ENCODE measurements at regions not wholly inside any gene's neighbourhood (a gene's known extent, or its start where the extent isn't known, plus 50 kb on each side); places are given as distances from the start of the nearest gene placed in this dataset.

DNA sequence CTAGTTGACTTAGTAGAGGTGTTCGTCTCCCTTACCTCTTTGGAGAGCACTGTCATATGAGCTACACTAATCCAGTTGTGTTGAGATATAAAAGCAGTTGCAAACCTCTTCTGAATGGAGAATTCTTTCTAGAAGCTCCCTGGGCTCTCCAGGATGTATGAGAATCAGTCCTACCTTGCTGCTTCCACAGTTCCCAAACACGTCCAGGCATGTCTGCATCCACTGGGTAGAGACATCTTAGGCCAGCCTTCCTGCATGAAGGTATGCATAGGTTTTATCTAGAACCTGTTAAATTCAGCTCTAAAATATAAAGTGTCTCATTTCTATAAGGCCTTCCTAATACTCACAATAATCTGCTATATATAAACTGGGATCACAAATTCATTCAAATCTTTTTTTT is 297.7 kb downstream of the CDC5L start:
- Histone ChIP-seq H3K36me3 (ENCODE audit: control insufficient read depth, insufficient read depth, low read length) (no peaks in the 10 kb centered on the region), H3K4me3 (ENCODE audit: low read depth, low read length) (no peak overlapping the region), H3K9me3 (no peaks in the 10 kb centered on the region), H3K4me1 (no peaks in the 10 kb centered on the region), H3K27me3 (replicated peaks; ENCODE audit: control insufficient read depth, insufficient read depth, low read length) (no peaks in the 10 kb centered on the region)
- BruUV-seq (replicated peaks): no TSS peak
- intact Hi-C loops (cut with micrococcal nuclease; ENCODE audit: unreplicated experiment): no loop called here
- Mint-ChIP-seq H3K36me3 (ENCODE audit: insufficient read depth, unreplicated experiment) (no peaks in the 10 kb centered on the region), H3K4me1 (ENCODE audit: low read depth, unreplicated experiment) (no peaks in the 10 kb centered on the region), H3K27ac (ENCODE audit: unreplicated experiment) (no peak overlapping the region), H3K27me3 (ENCODE audit: insufficient read depth, unreplicated experiment) (peaks cover 34% of the 10 kb centered on the region), H3K9me3 (ENCODE audit: unreplicated experiment) (peaks cover 19% of the 10 kb centered on the region), H3K4me3 (ENCODE audit: unreplicated experiment) (no peak overlapping the region)
- TF ChIP-seq, protein P1, sequence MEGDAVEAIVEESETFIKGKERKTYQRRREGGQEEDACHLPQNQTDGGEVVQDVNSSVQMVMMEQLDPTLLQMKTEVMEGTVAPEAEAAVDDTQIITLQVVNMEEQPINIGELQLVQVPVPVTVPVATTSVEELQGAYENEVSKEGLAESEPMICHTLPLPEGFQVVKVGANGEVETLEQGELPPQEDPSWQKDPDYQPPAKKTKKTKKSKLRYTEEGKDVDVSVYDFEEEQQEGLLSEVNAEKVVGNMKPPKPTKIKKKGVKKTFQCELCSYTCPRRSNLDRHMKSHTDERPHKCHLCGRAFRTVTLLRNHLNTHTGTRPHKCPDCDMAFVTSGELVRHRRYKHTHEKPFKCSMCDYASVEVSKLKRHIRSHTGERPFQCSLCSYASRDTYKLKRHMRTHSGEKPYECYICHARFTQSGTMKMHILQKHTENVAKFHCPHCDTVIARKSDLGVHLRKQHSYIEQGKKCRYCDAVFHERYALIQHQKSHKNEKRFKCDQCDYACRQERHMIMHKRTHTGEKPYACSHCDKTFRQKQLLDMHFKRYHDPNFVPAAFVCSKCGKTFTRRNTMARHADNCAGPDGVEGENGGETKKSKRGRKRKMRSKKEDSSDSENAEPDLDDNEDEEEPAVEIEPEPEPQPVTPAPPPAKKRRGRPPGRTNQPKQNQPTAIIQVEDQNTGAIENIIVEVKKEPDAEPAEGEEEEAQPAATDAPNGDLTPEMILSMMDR (IDR thresholded peaks at IDR 0.05; ENCODE audit: insufficient read depth in 1 of 2, low read depth in 1 of 2, low read length in 1 of 2, severe bottlenecking in 1 of 2, unreplicated experiment in 1 of 2): no peak
- POLR2A ChIA-PET: no interaction called here
- DNase-seq: no peak
- CTCF ChIA-PET: no interaction called here

DNA sequence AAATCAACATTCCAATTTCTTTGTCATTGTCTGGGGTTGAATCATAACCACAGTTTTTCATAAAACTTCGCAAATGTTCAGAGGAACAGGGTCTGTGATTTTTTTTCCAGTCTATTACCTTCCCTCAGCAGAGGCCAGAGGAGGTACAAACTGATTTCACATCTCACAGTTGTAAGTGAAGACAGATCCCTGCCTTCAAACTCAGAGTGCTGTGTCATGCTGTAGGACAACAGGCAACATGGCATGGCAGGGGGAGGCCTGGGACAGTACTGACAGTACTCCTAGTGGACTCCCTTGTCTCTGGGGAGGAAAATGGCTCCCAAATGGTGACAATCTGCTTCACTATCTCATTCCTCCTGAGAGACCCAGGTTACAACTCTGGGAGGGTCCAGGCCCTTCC is 308.6 kb downstream of the CDC5L start:
- Histone ChIP-seq H3K36me3 (ENCODE audit: control insufficient read depth, insufficient read depth, low read length) (no peaks in the 10 kb centered on the region), H3K4me1 (no peaks in the 10 kb centered on the region), H3K9me3 (no peaks in the 10 kb centered on the region), H3K4me3 (ENCODE audit: low read depth, low read length) (no peak overlapping the region), H3K27me3 (replicated peaks; ENCODE audit: control insufficient read depth, insufficient read depth, low read length) (no peaks in the 10 kb centered on the region)
- DNase-seq: no peak
- TF ChIP-seq, protein P1 (IDR thresholded peaks at IDR 0.05; ENCODE audit: insufficient read depth in 1 of 2, low read depth in 1 of 2, low read length in 1 of 2, severe bottlenecking in 1 of 2, unreplicated experiment in 1 of 2): no peak
- no peak overlapping the region for H3K4me3 Mint-ChIP-seq (ENCODE audit: unreplicated experiment)
- no peak overlapping the region for H3K27ac Mint-ChIP-seq (ENCODE audit: unreplicated experiment)
- intact Hi-C loops (cut with micrococcal nuclease; ENCODE audit: unreplicated experiment): no loop called here
- ChIA-PET CTCF (no interaction called here), POLR2A (no interaction called here)
- H3K27me3 Mint-ChIP-seq (ENCODE audit: insufficient read depth, unreplicated experiment): peaks cover 2% of the 10 kb centered on the region
- no peaks in the 10 kb centered on the region for H3K36me3 Mint-ChIP-seq (ENCODE audit: insufficient read depth, unreplicated experiment)
- BruUV-seq (replicated peaks): no TSS peak
- no peaks in the 10 kb centered on the region for H3K4me1 Mint-ChIP-seq (ENCODE audit: low read depth, unreplicated experiment)
- H3K9me3 Mint-ChIP-seq (ENCODE audit: unreplicated experiment): no peaks in the 10 kb centered on the region

DNA sequence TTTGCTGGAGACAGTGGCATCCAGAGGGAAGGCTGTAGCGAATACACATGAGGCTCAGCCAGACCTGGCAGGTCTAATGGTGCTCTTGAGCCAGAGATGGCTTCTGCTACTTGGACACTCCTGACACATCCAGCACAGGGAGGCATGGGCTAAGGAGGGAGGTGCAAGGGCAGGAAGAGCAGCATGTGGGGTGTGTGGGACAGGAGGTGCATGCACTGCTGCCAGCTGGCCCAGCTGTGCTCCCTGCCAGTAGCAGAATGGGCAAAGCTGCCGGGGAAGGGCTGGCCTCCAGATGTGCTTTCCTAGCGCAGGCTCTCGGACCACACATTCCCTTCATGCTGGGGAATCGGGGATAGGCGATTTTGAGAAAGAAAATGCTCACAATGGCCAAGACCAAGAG is 309.2 kb downstream of the CDC5L start:
- H3K9me3 Mint-ChIP-seq (ENCODE audit: unreplicated experiment): no peaks in the 10 kb centered on the region
- Histone ChIP-seq H3K9me3 (no peaks in the 10 kb centered on the region), H3K4me3 (ENCODE audit: low read depth, low read length) (no peak overlapping the region), H3K36me3 (ENCODE audit: control insufficient read depth, insufficient read depth, low read length) (no peaks in the 10 kb centered on the region), H3K27me3 (replicated peaks; ENCODE audit: control insufficient read depth, insufficient read depth, low read length) (no peaks in the 10 kb centered on the region), H3K4me1 (no peaks in the 10 kb centered on the region)
- H3K27me3 Mint-ChIP-seq (ENCODE audit: insufficient read depth, unreplicated experiment): peaks cover 5% of the 10 kb centered on the region
- H3K4me3 Mint-ChIP-seq (ENCODE audit: unreplicated experiment): no peak overlapping the region
- POLR2A ChIA-PET: no interaction called here
- no TSS peak for BruUV-seq (replicated peaks)
- no peak overlapping the region for H3K27ac Mint-ChIP-seq (ENCODE audit: unreplicated experiment)
- CTCF ChIA-PET: no interaction called here
- no peak for DNase-seq
- intact Hi-C loops (cut with micrococcal nuclease; ENCODE audit: unreplicated experiment): no loop called here
- H3K36me3 Mint-ChIP-seq (ENCODE audit: insufficient read depth, unreplicated experiment): no peaks in the 10 kb centered on the region
- H3K4me1 Mint-ChIP-seq (ENCODE audit: low read depth, unreplicated experiment): no peaks in the 10 kb centered on the region
- TF ChIP-seq, protein P1 (IDR thresholded peaks at IDR 0.05; ENCODE audit: insufficient read depth in 1 of 2, low read depth in 1 of 2, low read length in 1 of 2, severe bottlenecking in 1 of 2, unreplicated experiment in 1 of 2): no peak
